HEK293T (cell line): ENCODE measurements at regions not wholly inside any gene's neighbourhood (a gene's known extent, or its start where the extent isn't known, plus 50 kb on each side); places are given as distances from the start of the nearest gene placed in this dataset.

ENCODE experiments used
- ARNT ChIP-seq: fragments of 450-650 bp; IDR thresholded peaks from 2 replicates; pipeline ENCODE4 v1.6.1; 2017; ENCODE audit warnings: mild to moderate bottlenecking
- BHLHE40 ChIP-seq: fragments of 450-650 bp; IDR thresholded peaks from 2 replicates; pipeline ENCODE4 v1.6.1; 2016; ENCODE audit warnings: mild to moderate bottlenecking, moderate library complexity, borderline replicate concordance
- CTBP1 ChIP-seq: fragments of 450-650 bp; IDR thresholded peaks from 2 replicates; pipeline ENCODE4 v1.6.1; 2016; ENCODE audit warnings: borderline replicate concordance
- ELF4 ChIP-seq: fragments of 450-650 bp; IDR thresholded peaks from 2 replicates; pipeline ENCODE4 v1.6.1; 2017; ENCODE audit warnings: antibody characterized with exemption
- FOXA1 ChIP-seq: fragments of 450-650 bp; IDR thresholded peaks from 2 replicates; pipeline ENCODE4 v1.6.1; 2016; ENCODE audit warnings: mild to moderate bottlenecking
- FOXK2 ChIP-seq: fragments of 450-650 bp; IDR thresholded peaks from 2 replicates; pipeline ENCODE4 v1.6.1; 2016; ENCODE audit warnings: mild to moderate bottlenecking
- FOXM1 ChIP-seq: fragments of 450-650 bp; IDR thresholded peaks from 2 replicates; pipeline ENCODE4 v1.6.1; 2017; ENCODE audit warnings: mild to moderate bottlenecking, borderline replicate concordance
- LEF1 ChIP-seq: fragments of 450-650 bp; IDR thresholded peaks from 2 replicates; pipeline ENCODE4 v1.6.1; 2017; ENCODE audit warnings: mild to moderate bottlenecking, borderline replicate concordance
- NFRKB ChIP-seq: fragments of 450-650 bp; IDR thresholded peaks from 2 replicates; pipeline ENCODE4 v1.6.1; 2016; ENCODE audit warnings: mild to moderate bottlenecking, moderate library complexity
- SP1 ChIP-seq: fragments of 450-650 bp; IDR thresholded peaks from 2 replicates; pipeline ENCODE4 v1.6.1; 2017
- SUZ12 ChIP-seq: fragments of 450-650 bp; IDR thresholded peaks from 2 replicates; pipeline ENCODE4 v1.6.1; 2016; ENCODE audit warnings: mild to moderate bottlenecking
- TARDBP ChIP-seq: fragments of 450-650 bp; IDR thresholded peaks from 2 replicates; pipeline ENCODE4 v1.6.1; 2016

DNA sequence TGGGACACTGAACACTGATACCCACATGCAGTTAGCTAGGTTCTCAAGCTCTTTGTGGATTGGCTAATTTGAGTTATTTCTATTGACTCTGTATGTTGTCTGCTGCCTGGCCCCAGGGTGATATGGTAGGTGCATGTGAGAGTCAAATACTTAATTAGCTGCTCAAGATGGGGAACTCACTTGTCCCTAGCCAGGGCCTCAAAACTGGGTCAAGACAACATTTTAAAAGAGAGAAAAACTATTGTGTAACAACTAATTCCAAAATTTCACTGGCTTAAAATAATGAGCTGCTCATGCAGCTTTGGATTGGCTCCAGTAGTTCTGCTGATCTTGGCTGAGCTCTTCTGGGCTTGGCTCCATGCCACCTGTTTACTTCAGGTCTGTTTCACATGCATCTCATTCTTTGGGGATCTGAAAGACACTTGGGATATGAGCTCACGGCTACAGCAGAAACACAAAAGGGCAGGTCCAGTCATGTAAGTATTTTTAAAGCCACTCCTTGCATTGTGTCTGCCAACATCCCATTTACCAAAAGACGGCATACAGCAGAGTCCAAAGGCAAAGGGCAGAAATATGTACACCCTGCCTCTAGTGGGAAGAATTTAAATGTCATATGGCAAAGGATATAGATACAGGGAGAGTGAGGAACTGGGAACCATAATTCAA is 716.8 kb downstream of the SUCLG1 start:
- no peak for TF ChIP-seq SP1
- no peak for TF ChIP-seq CTBP1
- no peak for TF ChIP-seq ELF4
- TF ChIP-seq BHLHE40 = no peak
- no peak for TF ChIP-seq FOXM1
- TF ChIP-seq TARDBP = no peak
- TF ChIP-seq SUZ12 = no peak
- TF ChIP-seq LEF1 = no peak
- TF ChIP-seq FOXA1 = no peak
- TF ChIP-seq NFRKB = no peak
- TF ChIP-seq FOXK2 = no peak
- TF ChIP-seq ARNT = no peak
